ENCODE measurements at regions not wholly inside any gene's neighbourhood (a gene's known extent, or its start where the extent isn't known, plus 50 kb on each side); places are given as distances from the start of the nearest gene placed in this dataset.
"Not testable (repeated sequence)": the region's sequence is repeated elsewhere in the genome, so short reads cannot be mapped to it uniquely, and the experiment has no call there.

GRCh38 chrX:8025705-8026104, 98.5 kb upstream of the PNPLA4 start:
- DNase-seq (ENCODE audit: low spot score): no peak

- no peak for DNase-seq (ENCODE audit: low spot score)
These were observed 91.7 kb upstream of the PNPLA4 start for GRCh38 chrX:8018934-8019333.

- peak; percentile 2 for DNase-seq (ENCODE audit: low spot score)
These were observed 82.9 kb upstream of the PNPLA4 start for GRCh38 chrX:8010105-8010504.

- no peak for DNase-seq (ENCODE audit: low spot score)
These were observed 78.6 kb upstream of the PNPLA4 start for GRCh38 chrX:8005678-8006347.

GRCh38 chrX:8003147-8003883, 76.1 kb upstream of the PNPLA4 start:
- no peak for DNase-seq (ENCODE audit: low spot score)

GRCh38 chrX:7996851-7997250, 69.6 kb upstream of the PNPLA4 start:
- no peak for DNase-seq (ENCODE audit: low spot score)

- peak; percentile 61 for DNase-seq (ENCODE audit: low spot score)
These were observed 69.2 kb upstream of the PNPLA4 start for GRCh38 chrX:7996414-7996813.

- no peak for DNase-seq (ENCODE audit: low spot score)
These were observed 66.7 kb upstream of the PNPLA4 start for GRCh38 chrX:7993873-7994272.

- not testable (repeated sequence) for DNase-seq (ENCODE audit: low spot score)
These were observed 61.0 kb upstream of the PNPLA4 start for GRCh38 chrX:7988013-7988759.

- DNase-seq (ENCODE audit: low spot score): no peak
These were observed 60.2 kb upstream of the PNPLA4 start for GRCh38 chrX:7987160-7988012.

- not testable (repeated sequence) for DNase-seq (ENCODE audit: low spot score)
These were observed 59.5 kb upstream of the PNPLA4 start for GRCh38 chrX:7986738-7987137.

- no peak for DNase-seq (ENCODE audit: low spot score)
These were observed 58.4 kb upstream of the PNPLA4 start for GRCh38 chrX:7985568-7985967.

- DNase-seq (ENCODE audit: low spot score): no peak
These were observed 56.4 kb upstream of the PNPLA4 start for GRCh38 chrX:7983581-7983980.
